ENCODE measurements at regions not wholly inside any gene's neighbourhood (a gene's known extent, or its start where the extent isn't known, plus 50 kb on each side); places are given as distances from the start of the nearest gene placed in this dataset.

- TF ChIP-seq POLR2A (IDR thresholded peaks at IDR 0.05; ENCODE audit: low read depth) (no peak), CTCF (IDR thresholded peaks at IDR 0.05) (no peak)
Observed at GRCh38 chr5:28862860-28863196, 1824.4 kb upstream of the CDH9 start.
